Occipital lobe (tissue), 1 donor: ENCODE measurements at regions not wholly inside any gene's neighbourhood (a gene's known extent, or its start where the extent isn't known, plus 50 kb on each side); places are given as distances from the start of the nearest gene placed in this dataset.
"Not testable (repeated sequence)": the region's sequence is repeated elsewhere in the genome, so short reads cannot be mapped to it uniquely, and the experiment has no call there.

Experiments used
- DNase-seq: peaks from one replicate; lab custom pipeline; 2025; lab: John Stamatoyannopoulos, UW

GRCh38 chr10:36452851-36453250 lies 672.5 kb upstream of the ANKRD30A start:
- DNase-seq: no peak

- DNase-seq: no peak
Measured at GRCh38 chr10:36451391-36451970, 673.9 kb upstream of the ANKRD30A start.

- DNase-seq: no peak
Measured at GRCh38 chr10:36450380-36450779, 675.0 kb upstream of the ANKRD30A start.

- DNase-seq: no peak
Measured at GRCh38 chr10:36448760-36449691, 676.4 kb upstream of the ANKRD30A start.

GRCh38 chr10:36446881-36447280 lies 678.5 kb upstream of the ANKRD30A start:
- no peak for DNase-seq

GRCh38 chr10:36443233-36443632 lies 682.2 kb upstream of the ANKRD30A start:
- DNase-seq: no peak

- DNase-seq: no peak
Measured at GRCh38 chr10:36441557-36441956, 683.8 kb upstream of the ANKRD30A start.

GRCh38 chr10:36440539-36440938 lies 684.9 kb upstream of the ANKRD30A start:
- DNase-seq: no peak

GRCh38 chr10:36437367-36437766 lies 688.0 kb upstream of the ANKRD30A start:
- no peak for DNase-seq

- no peak for DNase-seq
Measured at GRCh38 chr10:36428507-36428906, 696.9 kb upstream of the ANKRD30A start.

GRCh38 chr10:36425131-36425797 lies 700.1 kb upstream of the ANKRD30A start:
- no peak for DNase-seq

- DNase-seq: no peak
Measured at GRCh38 chr10:36424502-36424901, 700.9 kb upstream of the ANKRD30A start.

- DNase-seq: no peak
Measured at GRCh38 chr10:36423821-36424248, 701.6 kb upstream of the ANKRD30A start.

GRCh38 chr10:36421992-36422391 lies 703.4 kb upstream of the ANKRD30A start:
- DNase-seq: no peak

- DNase-seq: no peak
Measured at GRCh38 chr10:36416513-36416912, 708.9 kb upstream of the ANKRD30A start.

- DNase-seq: no peak
Measured at GRCh38 chr10:36412942-36413341, 712.5 kb upstream of the ANKRD30A start.

- DNase-seq: not testable (repeated sequence)
Measured at GRCh38 chr10:36400238-36400637, 725.2 kb upstream of the ANKRD30A start.

GRCh38 chr10:36393801-36394200 lies 731.6 kb upstream of the ANKRD30A start:
- no peak for DNase-seq

GRCh38 chr10:36391405-36391804 lies 734.0 kb upstream of the ANKRD30A start:
- DNase-seq: no peak

GRCh38 chr10:36390221-36390620 lies 735.2 kb upstream of the ANKRD30A start:
- no peak for DNase-seq

- DNase-seq: no peak
Measured at GRCh38 chr10:36388166-36388565, 737.2 kb upstream of the ANKRD30A start.

GRCh38 chr10:36385693-36386092 lies 739.7 kb upstream of the ANKRD30A start:
- DNase-seq: no peak
